K562 (cell line): ENCODE measurements at regions not wholly inside any gene's neighbourhood (a gene's known extent, or its start where the extent isn't known, plus 50 kb on each side); places are given as distances from the start of the nearest gene placed in this dataset.

Experiments used
- ATAC-seq: fragments of 200-7000 bp; cut with Tn5 transposase; 3 replicates; pipeline ENCODE4 v1.9.1; 2020; ENCODE audit warnings: moderate library complexity
- BruUV-seq: library from RNA; stranded (reverse); fragments of 400-500 nt; replicated peaks from 2 replicates; lab custom pipeline; 2021; lab: Mats Ljungman, UMichigan
- CTCF ChIA-PET: fragments of 300-600 bp; formaldehyde crosslinking; extraction: SDS; loops from one replicate; lab custom pipeline; 2021; ENCODE audit warnings: low intra/inter-chr PET ratio; lab: Yijun Ruan, JAX
- POLR2A ChIA-PET: fragments of 300-600, 350-650 bp; sonication (Branson Sonifier 250); formaldehyde crosslinking; extraction: SDS; loops from one replicate; lab custom pipeline; 2021; ENCODE audit warnings: antibody characterized with exemption, inconsistent platforms; lab: Yijun Ruan, JAX
- DNase-seq, 4 experiments: peaks; one replicate each; pipeline versions ENCODE4 v3.0.0 to v3.0.0-alpha.2; 2011 to 2018; ENCODE audit warnings: low spot score in 3 of 4, mixed read lengths in 3 of 4; ENCODE audit errors: extremely low read depth in 1 of 4
- FAIRE-seq: peaks from 2 replicates; lab custom pipeline; 2011; peaks lifted over from hg19 to GRCh38; lab: Jason Lieb, UNC
- H2AFZ ChIP-seq: 2 replicates; pipeline ENCODE4 v1.6.0; 2011; ENCODE audit warnings: low read depth, low read length, control low read depth, inconsistent platforms
- H3K27ac ChIP-seq: fragments of 200-600 bp; 3 replicates; pipeline ENCODE4 v1.8.0; 2011; ENCODE audit warnings: low read depth, mild to moderate bottlenecking, control low read depth, inconsistent platforms, low read length, moderate library complexity, mixed read lengths; ENCODE audit errors: extremely low read depth
- H3K27me3 ChIP-seq, 2 experiments: fragments of 300-600 bp in 1 of 2; 2 replicates in 1 of 2; 3 replicates in 1 of 2; pipeline versions ENCODE4 v1.6.0 to v1.8.0; 2011; ENCODE audit warnings: inconsistent platforms in 2 of 2, low read length in 2 of 2, mild to moderate bottlenecking in 1 of 2, mixed read lengths in 1 of 2, moderate library complexity in 1 of 2; ENCODE audit not compliant: control insufficient read depth in 2 of 2, insufficient read depth in 2 of 2
- H3K36me3 ChIP-seq: fragments of 300-600 bp; 3 replicates; pipeline ENCODE4 v1.8.0; 2011; ENCODE audit warnings: mild to moderate bottlenecking, low read length, inconsistent platforms; ENCODE audit not compliant: control insufficient read depth, insufficient read depth
- H3K4me1 ChIP-seq, 2 experiments: fragments of 200-600 bp in 1 of 2; replicated peaks in 1 of 2; 2 replicates in 1 of 2; 3 replicates in 1 of 2; pipeline versions ENCODE4 v1.5.1 to v1.8.0; 2011; ENCODE audit warnings: inconsistent platforms in 2 of 2, low read length in 2 of 2, mild to moderate bottlenecking in 1 of 2, mixed read lengths in 1 of 2, moderate library complexity in 1 of 2; ENCODE audit not compliant: control insufficient read depth in 2 of 2, insufficient read depth in 2 of 2
- H3K4me2 ChIP-seq: 2 replicates; pipeline ENCODE4 v1.6.1; 2011; ENCODE audit warnings: low read length, control low read depth, inconsistent platforms, mixed read lengths; ENCODE audit not compliant: insufficient read depth
- H3K4me3 ChIP-seq: fragments of 200-600 bp; sonication (generic), shearing (Covaris generic); 2 replicates; pipeline ENCODE4 v1.5.1; 2016; ENCODE audit warnings: control low read depth, inconsistent platforms
- H3K79me2 ChIP-seq: fragments of 200-600 bp; 3 replicates; pipeline ENCODE4 v1.8.0; 2011; ENCODE audit warnings: low read length, inconsistent platforms; ENCODE audit not compliant: control insufficient read depth, insufficient read depth
- H3K9ac ChIP-seq, 2 experiments: 2 replicates each; pipeline versions ENCODE4 v1.6.0 to v1.6.1; 2011; ENCODE audit warnings: low read depth in 2 of 2, low read length in 2 of 2, control low read depth in 1 of 2, inconsistent platforms in 1 of 2, mild to moderate bottlenecking in 1 of 2, mixed read lengths in 1 of 2; ENCODE audit not compliant: insufficient read depth in 1 of 2
- H3K9me1 ChIP-seq: one replicate; pipeline ENCODE4 v1.6.0; 2011; ENCODE audit warnings: inconsistent platforms, mild to moderate bottlenecking, low read length, moderate library complexity; ENCODE audit not compliant: control insufficient read depth, insufficient read depth
- H3K9me3 ChIP-seq: replicated peaks from 2 replicates; pipeline ENCODE4 v1.5.1; 2011; ENCODE audit warnings: low read depth, low read length, inconsistent platforms; ENCODE audit not compliant: control insufficient read depth, insufficient read depth
- H4K20me1 ChIP-seq: replicated peaks from 2 replicates; pipeline ENCODE4 v1.6.1; 2011; ENCODE audit warnings: low read length, inconsistent platforms, mixed read lengths; ENCODE audit not compliant: control insufficient read depth, insufficient read depth
- E2F5 ChIP-seq: sonication (generic); formaldehyde crosslinking; IDR thresholded peaks from 2 replicates; pipeline ENCODE4 v1.8.0; 2022; ENCODE audit warnings: mild to moderate bottlenecking, missing genetic modification reagents
- EP300 ChIP-seq: IDR thresholded peaks from 2 replicates; pipeline ENCODE4 v1.6.1; 2012; ENCODE audit warnings: low read length, improper control_type of control experiment
- ESRRB ChIP-seq: fragments of 250-450 bp; sonication (Bioruptor Pico); IDR thresholded peaks from 2 replicates; pipeline ENCODE4 v1.5.0; 2020; ENCODE audit warnings: mild to moderate bottlenecking, moderate library complexity, borderline replicate concordance
- NFXL1 ChIP-seq: fragments of 450-650 bp; formaldehyde crosslinking; IDR thresholded peaks from 2 replicates; pipeline ENCODE4 v1.4.0; 2021; ENCODE audit warnings: mild to moderate bottlenecking
- PTBP1 ChIP-seq: fragments of 200-400 bp; formaldehyde crosslinking; IDR thresholded peaks from 2 replicates; pipeline ENCODE4 v1.6.1; 2017; ENCODE audit warnings: low read depth, low read length
- PTTG1 ChIP-seq: fragments of 450-650 bp; IDR thresholded peaks from 2 replicates; pipeline ENCODE4 v1.6.1; 2016; ENCODE audit warnings: low read depth, mild to moderate bottlenecking, missing genetic modification characterization, missing compliant biosample characterization
- WGBS: fragments of 100-300 bp; shearing (Covaris generic); methylation state at CpG from one replicate; pipeline ENCODE4 v1.1.6; 2016; ENCODE audit warnings: low coverage, mixed read lengths; ENCODE audit not compliant: insufficient coverage; ENCODE audit errors: missing lambda C conversion rate; 5-methylcytosine and 5-hydroxymethylcytosine counted together
- in situ Hi-C: fragments of 300-500 bp; cut with MboI; formaldehyde crosslinking; loops from 4 replicates; pipeline ENCODE4 v1.15.0; 2018; ENCODE audit warnings: inconsistent platforms, mixed read lengths
- intact Hi-C: fragments of 100-400 bp; cut with micrococcal nuclease; formaldehyde crosslinking; loops from 2 replicates; pipeline ENCODE4 v1.14.2; 2022

DNA sequence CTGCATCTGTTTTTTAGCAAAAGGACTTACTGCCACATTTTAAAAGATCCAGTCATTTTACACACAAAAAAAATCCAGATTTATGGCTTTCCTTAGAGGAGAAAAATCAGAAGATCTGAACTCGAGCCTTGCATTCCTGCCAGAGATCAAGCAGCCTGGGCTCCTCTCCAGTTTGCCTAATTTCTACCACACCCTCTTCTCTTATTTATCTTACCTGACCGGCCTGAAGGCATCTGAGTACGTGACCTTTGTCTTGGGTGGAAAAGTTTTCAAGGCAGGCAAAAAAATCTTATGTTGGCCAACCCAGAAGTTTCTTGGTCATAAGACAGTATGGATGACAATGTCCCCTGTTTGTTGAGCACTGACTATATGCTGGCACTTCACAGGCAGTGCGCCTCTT lies 60.3 kb downstream of the CHRD start:
- no TSS peak for BruUV-seq
- intact Hi-C loops (no loop called here), in situ Hi-C loops (no loop called here)
- Histone ChIP-seq H2AFZ (no peak overlapping the region), H3K27me3 (peaks cover 14 to 21% of the 10 kb centered on the region in 2 experiments; a peak in 3 of 5 replicates), H3K9me3 (no peaks in the 10 kb centered on the region), H3K27ac (no peak overlapping the region), H3K4me2 (no peak overlapping the region), H3K79me2 (no peaks in the 10 kb centered on the region), H4K20me1 (no peaks in the 10 kb centered on the region), H3K4me1 (no peaks in the 10 kb centered on the region), H3K36me3 (no peaks in the 10 kb centered on the region), H3K9me1 (no peaks in the 10 kb centered on the region), H3K9ac (no peak overlapping the region), H3K4me3 (no peak overlapping the region)
- FAIRE-seq, result no peak
- ChIA-PET POLR2A (no interaction called here), CTCF (no interaction called here)
- no peak for ATAC-seq
- no peak for DNase-seq
- TF ChIP-seq PTTG1 (tag) (no peak), ESRRB (no peak), NFXL1 (no peak), PTBP1 (no peak), E2F5 (CRISPR knock-in tag) (no peak), EP300 (no peak)
- WGBS, result 0% methylated on average over 4 of the region's 4 CpGs
